ENCODE measurements at regions not wholly inside any gene's neighbourhood (a gene's known extent, or its start where the extent isn't known, plus 50 kb on each side); places are given as distances from the start of the nearest gene placed in this dataset.

- TF ChIP-seq NPAS2 (CRISPR knock-in tag; IDR thresholded peaks at IDR 0.05; ENCODE audit: borderline replicate concordance) (no peak), CTCF (IDR thresholded peaks at IDR 0.05) (no peak), EP300 (IDR thresholded peaks at IDR 0.05) (no peak), EHMT2 (IDR thresholded peaks at IDR 0.05; ENCODE audit: low read depth) (no peak), BHLHE40 (IDR thresholded peaks at IDR 0.05; ENCODE audit: low read depth, low read length) (no peak), RCOR1 (IDR thresholded peaks at IDR 0.05; ENCODE audit: low read depth, low read length) (no peak), JUN (IDR thresholded peaks at IDR 0.05) (no peak), POLR2A (IDR thresholded peaks at IDR 0.05; ENCODE audit: low read length) (no peak), SREBF2 (IDR thresholded peaks at IDR 0.05) (no peak), RNF2 (IDR thresholded peaks at IDR 0.05; ENCODE audit: borderline replicate concordance, low read depth) (no peak)
- TF ChIP-seq, protein P1, sequence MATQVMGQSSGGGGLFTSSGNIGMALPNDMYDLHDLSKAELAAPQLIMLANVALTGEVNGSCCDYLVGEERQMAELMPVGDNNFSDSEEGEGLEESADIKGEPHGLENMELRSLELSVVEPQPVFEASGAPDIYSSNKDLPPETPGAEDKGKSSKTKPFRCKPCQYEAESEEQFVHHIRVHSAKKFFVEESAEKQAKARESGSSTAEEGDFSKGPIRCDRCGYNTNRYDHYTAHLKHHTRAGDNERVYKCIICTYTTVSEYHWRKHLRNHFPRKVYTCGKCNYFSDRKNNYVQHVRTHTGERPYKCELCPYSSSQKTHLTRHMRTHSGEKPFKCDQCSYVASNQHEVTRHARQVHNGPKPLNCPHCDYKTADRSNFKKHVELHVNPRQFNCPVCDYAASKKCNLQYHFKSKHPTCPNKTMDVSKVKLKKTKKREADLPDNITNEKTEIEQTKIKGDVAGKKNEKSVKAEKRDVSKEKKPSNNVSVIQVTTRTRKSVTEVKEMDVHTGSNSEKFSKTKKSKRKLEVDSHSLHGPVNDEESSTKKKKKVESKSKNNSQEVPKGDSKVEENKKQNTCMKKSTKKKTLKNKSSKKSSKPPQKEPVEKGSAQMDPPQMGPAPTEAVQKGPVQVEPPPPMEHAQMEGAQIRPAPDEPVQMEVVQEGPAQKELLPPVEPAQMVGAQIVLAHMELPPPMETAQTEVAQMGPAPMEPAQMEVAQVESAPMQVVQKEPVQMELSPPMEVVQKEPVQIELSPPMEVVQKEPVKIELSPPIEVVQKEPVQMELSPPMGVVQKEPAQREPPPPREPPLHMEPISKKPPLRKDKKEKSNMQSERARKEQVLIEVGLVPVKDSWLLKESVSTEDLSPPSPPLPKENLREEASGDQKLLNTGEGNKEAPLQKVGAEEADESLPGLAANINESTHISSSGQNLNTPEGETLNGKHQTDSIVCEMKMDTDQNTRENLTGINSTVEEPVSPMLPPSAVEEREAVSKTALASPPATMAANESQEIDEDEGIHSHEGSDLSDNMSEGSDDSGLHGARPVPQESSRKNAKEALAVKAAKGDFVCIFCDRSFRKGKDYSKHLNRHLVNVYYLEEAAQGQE (IDR thresholded peaks at IDR 0.05) = no peak
- TF ChIP-seq, protein P2, sequence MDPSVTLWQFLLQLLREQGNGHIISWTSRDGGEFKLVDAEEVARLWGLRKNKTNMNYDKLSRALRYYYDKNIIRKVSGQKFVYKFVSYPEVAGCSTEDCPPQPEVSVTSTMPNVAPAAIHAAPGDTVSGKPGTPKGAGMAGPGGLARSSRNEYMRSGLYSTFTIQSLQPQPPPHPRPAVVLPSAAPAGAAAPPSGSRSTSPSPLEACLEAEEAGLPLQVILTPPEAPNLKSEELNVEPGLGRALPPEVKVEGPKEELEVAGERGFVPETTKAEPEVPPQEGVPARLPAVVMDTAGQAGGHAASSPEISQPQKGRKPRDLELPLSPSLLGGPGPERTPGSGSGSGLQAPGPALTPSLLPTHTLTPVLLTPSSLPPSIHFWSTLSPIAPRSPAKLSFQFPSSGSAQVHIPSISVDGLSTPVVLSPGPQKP (IDR thresholded peaks at IDR 0.05; ENCODE audit: low read depth, low read length) = no peak
Observed at GRCh38 chr6:113299531-113299930, 557.6 kb upstream of the MARCKS start.

Data from A549 (cell line).